ENCODE measurements at regions not wholly inside any gene's neighbourhood (a gene's known extent, or its start where the extent isn't known, plus 50 kb on each side); places are given as distances from the start of the nearest gene placed in this dataset.

DNA sequence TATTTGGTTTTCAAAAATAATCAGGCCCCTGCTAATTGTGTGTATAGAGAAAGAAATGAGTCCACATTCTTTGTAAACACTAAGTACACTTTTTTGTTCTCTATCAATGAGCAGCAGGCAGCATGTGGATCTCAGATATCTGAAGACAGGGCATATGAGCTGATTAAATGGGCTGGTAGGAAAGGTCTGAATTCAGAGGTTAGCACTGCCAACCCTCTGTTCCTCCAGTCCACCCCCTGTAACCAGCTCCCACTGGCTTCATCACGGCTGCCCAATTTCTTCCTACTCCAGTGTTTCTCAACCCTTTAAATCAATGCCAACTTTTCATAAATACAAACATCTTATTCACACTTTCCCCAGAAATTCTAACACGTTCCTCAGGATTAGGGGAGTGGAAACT, 128.5 kb downstream of the TPBG start:
- TF ChIP-seq CEBPB (IDR thresholded peaks at IDR 0.05) (no peak), REST (IDR thresholded peaks at IDR 0.05; ENCODE audit: low read depth) (no peak), YY1 (IDR thresholded peaks at IDR 0.05; ENCODE audit: low read depth) (no peak), EGR1 (IDR thresholded peaks at IDR 0.05) (no peak), TAF1 (IDR thresholded peaks at IDR 0.05; ENCODE audit: low read depth) (no peak), EP300 (IDR thresholded peaks at IDR 0.05; ENCODE audit: borderline replicate concordance) (no peak), CREB1 (IDR thresholded peaks at IDR 0.05; ENCODE audit: low read depth) (no peak)
- TF ChIP-seq, protein P1, sequence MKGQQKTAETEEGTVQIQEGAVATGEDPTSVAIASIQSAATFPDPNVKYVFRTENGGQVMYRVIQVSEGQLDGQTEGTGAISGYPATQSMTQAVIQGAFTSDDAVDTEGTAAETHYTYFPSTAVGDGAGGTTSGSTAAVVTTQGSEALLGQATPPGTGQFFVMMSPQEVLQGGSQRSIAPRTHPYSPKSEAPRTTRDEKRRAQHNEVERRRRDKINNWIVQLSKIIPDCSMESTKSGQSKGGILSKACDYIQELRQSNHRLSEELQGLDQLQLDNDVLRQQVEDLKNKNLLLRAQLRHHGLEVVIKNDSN (IDR thresholded peaks at IDR 0.05), result no peak
